ENCODE measurements at regions not wholly inside any gene's neighbourhood (a gene's known extent, or its start where the extent isn't known, plus 50 kb on each side); places are given as distances from the start of the nearest gene placed in this dataset.

GRCh38 chr3:117131259-117131658 is 421.7 kb downstream of the TUSC7 start:
- Histone ChIP-seq H4K20me1 (ENCODE audit: insufficient read depth, low read length) (no peaks in the 10 kb centered on the region), H3K4me2 (ENCODE audit: low read depth, low read length) (no peak overlapping the region), H3K79me2 (ENCODE audit: low read length) (no peaks in the 10 kb centered on the region), H2AFZ (ENCODE audit: low read length) (no peak overlapping the region), H3K9me3 (replicated peaks; ENCODE audit: insufficient read depth, low read length) (no peaks in the 10 kb centered on the region), H3K36me3 (replicated peaks; ENCODE audit: insufficient read depth, low read length) (no peaks in the 10 kb centered on the region), H3K9me2 (replicated peaks; ENCODE audit: insufficient read depth, low read length) (no peaks in the 10 kb centered on the region), H3F3A (ENCODE audit: insufficient read depth, low read length) (no peaks in the 10 kb centered on the region), H3K27me3 (replicated peaks; ENCODE audit: insufficient read depth, low read length) (no peaks in the 10 kb centered on the region), H3K4me1 (ENCODE audit: low read length) (no peaks in the 10 kb centered on the region), H3K4me3 (ENCODE audit: low read length) (no peak overlapping the region), H3K27ac (ENCODE audit: low read length) (no peak overlapping the region), H3K9ac (ENCODE audit: low read length) (no peak overlapping the region)
- TF ChIP-seq EZH2 (optimal IDR thresholded peaks at IDR 0.05; ENCODE audit: low read depth, low read length), result no peak
- no peak for TF ChIP-seq CTCF (IDR thresholded peaks at IDR 0.05; ENCODE audit: low read length)
- TF ChIP-seq EZH2phosphoT487 (IDR thresholded peaks at IDR 0.05; ENCODE audit: low read length), result no peak
- DNase-seq, result no peak

- H3K4me2 ChIP-seq (ENCODE audit: low read depth, low read length), result no peak overlapping the region
- H3K9me2 ChIP-seq (replicated peaks; ENCODE audit: insufficient read depth, low read length), result no peaks in the 10 kb centered on the region
- DNase-seq, result no peak
- no peaks in the 10 kb centered on the region for H3K9me3 ChIP-seq (replicated peaks; ENCODE audit: insufficient read depth, low read length)
- H3K27me3 ChIP-seq (replicated peaks; ENCODE audit: insufficient read depth, low read length), result no peaks in the 10 kb centered on the region
- no peak overlapping the region for H2AFZ ChIP-seq (ENCODE audit: low read length)
- H3K27ac ChIP-seq (ENCODE audit: low read length), result no peak overlapping the region
- H3K4me1 ChIP-seq (ENCODE audit: low read length), result no peaks in the 10 kb centered on the region
- no peaks in the 10 kb centered on the region for H3K36me3 ChIP-seq (replicated peaks; ENCODE audit: insufficient read depth, low read length)
- H4K20me1 ChIP-seq (ENCODE audit: insufficient read depth, low read length), result no peaks in the 10 kb centered on the region
- H3F3A ChIP-seq (ENCODE audit: insufficient read depth, low read length), result no peaks in the 10 kb centered on the region
- H3K9ac ChIP-seq (ENCODE audit: low read length), result no peak overlapping the region
- no peaks in the 10 kb centered on the region for H3K79me2 ChIP-seq (ENCODE audit: low read length)
- no peak overlapping the region for H3K4me3 ChIP-seq (ENCODE audit: low read length)
- TF ChIP-seq EZH2 (optimal IDR thresholded peaks at IDR 0.05; ENCODE audit: low read depth, low read length) (no peak), EZH2phosphoT487 (IDR thresholded peaks at IDR 0.05; ENCODE audit: low read length) (no peak), CTCF (IDR thresholded peaks at IDR 0.05; ENCODE audit: low read length) (no peak)
Observed at GRCh38 chr3:117133066-117133465, 423.5 kb downstream of the TUSC7 start.

GRCh38 chr3:117135207-117135606 is 425.6 kb downstream of the TUSC7 start:
- no peaks in the 10 kb centered on the region for H3K4me1 ChIP-seq (ENCODE audit: low read length)
- H3K9ac ChIP-seq (ENCODE audit: low read length), result no peak overlapping the region
- H3K9me2 ChIP-seq (replicated peaks; ENCODE audit: insufficient read depth, low read length), result no peaks in the 10 kb centered on the region
- no peaks in the 10 kb centered on the region for H3F3A ChIP-seq (ENCODE audit: insufficient read depth, low read length)
- no peak for DNase-seq
- H3K4me2 ChIP-seq (ENCODE audit: low read depth, low read length), result no peak overlapping the region
- no peak overlapping the region for H3K27ac ChIP-seq (ENCODE audit: low read length)
- no peak overlapping the region for H2AFZ ChIP-seq (ENCODE audit: low read length)
- H3K4me3 ChIP-seq (ENCODE audit: low read length), result no peak overlapping the region
- TF ChIP-seq CTCF (IDR thresholded peaks at IDR 0.05; ENCODE audit: low read length) (no peak), EZH2phosphoT487 (IDR thresholded peaks at IDR 0.05; ENCODE audit: low read length) (no peak), EZH2 (optimal IDR thresholded peaks at IDR 0.05; ENCODE audit: low read depth, low read length) (no peak)
- no peaks in the 10 kb centered on the region for H3K79me2 ChIP-seq (ENCODE audit: low read length)
- H3K27me3 ChIP-seq (replicated peaks; ENCODE audit: insufficient read depth, low read length), result no peaks in the 10 kb centered on the region
- no peaks in the 10 kb centered on the region for H3K36me3 ChIP-seq (replicated peaks; ENCODE audit: insufficient read depth, low read length)
- no peaks in the 10 kb centered on the region for H4K20me1 ChIP-seq (ENCODE audit: insufficient read depth, low read length)
- no peaks in the 10 kb centered on the region for H3K9me3 ChIP-seq (replicated peaks; ENCODE audit: insufficient read depth, low read length)

Data from MM.1S (cell line).